Astrocyte of the cerebellum (primary cell): ENCODE measurements at regions not wholly inside any gene's neighbourhood (a gene's known extent, or its start where the extent isn't known, plus 50 kb on each side); places are given as distances from the start of the nearest gene placed in this dataset.
A peak's percentile ranks its signal among the peaks of the same experiment; 100 is the strongest.

Experiments
- DNase-seq: peaks from one replicate; pipeline ENCODE4 v3.0.0-alpha.2; 2011; ENCODE audit warnings: low read depth
- H3K4me3 ChIP-seq: 2 replicates; pipeline ENCODE4 v1.5.1; 2011; ENCODE audit warnings: mild to moderate bottlenecking, low read depth, low read length, moderate library complexity
- in situ Hi-C: cut with HindIII; loops from 2 replicates; pipeline ENCODE4 v1.10.0; 2017; ENCODE audit warnings: low sequenced_read_pairs
- TF ChIP-seq, protein P1 (sequence below): IDR thresholded peaks from 2 replicates; pipeline ENCODE4 v1.5.1; 2012; ENCODE audit warnings: low read length, low read depth, moderate library complexity, mild to moderate bottlenecking; ENCODE audit errors: missing control alignments

DNA sequence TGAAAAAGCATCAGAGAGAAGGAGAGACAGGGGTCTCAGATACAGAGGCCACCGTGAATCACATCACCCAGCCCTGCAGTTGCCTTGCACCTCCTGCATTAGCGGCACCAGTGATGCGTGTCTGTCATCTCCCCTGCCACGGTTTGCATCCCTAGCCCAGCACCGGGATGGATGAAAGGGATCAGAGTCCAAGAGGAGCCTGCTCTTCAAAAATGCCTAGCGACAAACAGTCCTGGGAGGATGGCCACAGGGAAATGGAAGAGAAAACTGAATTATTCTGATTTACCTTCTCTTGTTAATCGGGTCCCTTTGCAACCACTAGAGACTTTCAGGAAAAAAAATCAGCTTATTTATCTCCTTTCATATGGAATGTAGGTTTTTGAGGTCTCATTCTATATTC, 495.6 kb upstream of the KIRREL3 start:
- TF ChIP-seq, protein P1, sequence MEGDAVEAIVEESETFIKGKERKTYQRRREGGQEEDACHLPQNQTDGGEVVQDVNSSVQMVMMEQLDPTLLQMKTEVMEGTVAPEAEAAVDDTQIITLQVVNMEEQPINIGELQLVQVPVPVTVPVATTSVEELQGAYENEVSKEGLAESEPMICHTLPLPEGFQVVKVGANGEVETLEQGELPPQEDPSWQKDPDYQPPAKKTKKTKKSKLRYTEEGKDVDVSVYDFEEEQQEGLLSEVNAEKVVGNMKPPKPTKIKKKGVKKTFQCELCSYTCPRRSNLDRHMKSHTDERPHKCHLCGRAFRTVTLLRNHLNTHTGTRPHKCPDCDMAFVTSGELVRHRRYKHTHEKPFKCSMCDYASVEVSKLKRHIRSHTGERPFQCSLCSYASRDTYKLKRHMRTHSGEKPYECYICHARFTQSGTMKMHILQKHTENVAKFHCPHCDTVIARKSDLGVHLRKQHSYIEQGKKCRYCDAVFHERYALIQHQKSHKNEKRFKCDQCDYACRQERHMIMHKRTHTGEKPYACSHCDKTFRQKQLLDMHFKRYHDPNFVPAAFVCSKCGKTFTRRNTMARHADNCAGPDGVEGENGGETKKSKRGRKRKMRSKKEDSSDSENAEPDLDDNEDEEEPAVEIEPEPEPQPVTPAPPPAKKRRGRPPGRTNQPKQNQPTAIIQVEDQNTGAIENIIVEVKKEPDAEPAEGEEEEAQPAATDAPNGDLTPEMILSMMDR, result no peak
- in situ Hi-C loops, result no loop called here
- no peak overlapping the region for H3K4me3 ChIP-seq
- DNase-seq, result no peak

DNA sequence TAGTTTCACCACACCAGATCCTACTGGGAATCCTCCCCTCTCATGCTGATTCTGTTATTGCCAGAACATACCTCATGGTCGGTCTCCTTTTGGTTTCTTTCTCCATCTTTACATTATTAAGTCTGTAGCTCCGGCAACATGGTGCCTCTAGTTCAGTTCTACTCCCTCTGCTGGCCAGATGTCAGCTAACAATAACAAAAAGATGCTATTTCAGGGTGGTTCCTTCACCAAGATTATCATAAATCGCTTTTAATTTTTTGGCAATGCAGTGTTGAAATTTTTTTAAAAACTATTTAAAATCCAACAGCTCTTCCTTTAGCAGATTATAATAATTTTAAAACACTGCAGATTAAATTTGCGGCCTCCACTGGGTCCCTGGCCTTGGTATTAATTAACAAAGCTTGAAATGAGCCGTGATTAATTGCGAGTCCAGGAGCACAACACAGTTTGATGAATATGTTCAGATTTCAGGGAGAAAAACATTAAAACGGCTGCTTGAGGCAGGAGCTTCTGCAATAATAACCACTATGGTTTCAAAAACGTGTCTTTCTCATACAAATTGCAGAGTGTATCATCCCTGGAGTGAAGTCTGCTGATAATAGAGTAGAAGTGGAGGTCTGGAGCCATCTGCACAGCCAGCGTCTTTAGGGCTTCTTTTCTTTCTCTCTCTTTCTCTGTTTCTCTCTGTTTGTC, 492.9 kb upstream of the KIRREL3 start:
- no peak overlapping the region for H3K4me3 ChIP-seq
- in situ Hi-C loops, result no loop called here
- peak; percentile 4 for DNase-seq
- TF ChIP-seq, protein P1, result peak; percentile 57

DNA sequence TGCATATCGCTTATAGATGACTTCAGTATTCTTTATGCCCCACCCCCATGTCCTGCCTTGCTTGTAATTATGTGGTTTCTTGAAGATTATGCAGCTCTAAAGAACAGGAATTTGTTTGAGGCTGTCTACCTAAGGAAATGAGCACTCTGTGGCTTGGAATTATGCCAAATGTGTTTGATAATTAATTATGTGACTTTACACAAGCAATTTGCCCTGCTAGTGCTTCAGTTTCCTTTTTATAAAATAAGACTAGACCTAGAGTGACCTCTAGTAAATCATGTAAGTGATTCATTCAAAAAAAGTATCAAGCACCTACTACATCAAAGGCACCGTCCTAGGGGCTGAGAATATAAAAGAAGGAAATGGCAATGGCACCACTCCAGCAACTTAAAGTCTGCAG, 491.5 kb upstream of the KIRREL3 start:
- TF ChIP-seq, protein P1, result no peak
- H3K4me3 ChIP-seq, result no peak overlapping the region
- in situ Hi-C loops, result no loop called here
- peak; percentile 33 for DNase-seq

DNA sequence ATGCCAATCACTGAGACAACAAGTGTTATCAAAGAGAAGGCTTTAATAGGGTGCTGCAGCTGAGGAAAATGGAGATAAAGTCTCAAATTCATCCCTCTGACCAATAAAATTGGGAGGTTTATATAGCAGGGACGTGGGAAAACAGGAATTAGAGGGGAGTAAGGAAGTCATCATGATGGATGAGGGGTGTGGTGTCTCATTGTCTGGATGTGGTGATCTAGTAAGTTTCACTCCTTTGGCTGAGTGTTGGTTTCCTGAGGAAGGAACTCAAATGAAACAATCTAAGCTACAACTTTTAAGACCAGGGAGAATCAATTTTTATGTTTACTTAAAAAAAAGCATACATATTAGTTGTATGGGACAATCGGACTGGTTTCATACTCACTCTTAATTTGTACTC, 491.0 kb upstream of the KIRREL3 start:
- TF ChIP-seq, protein P1, result no peak
- DNase-seq, result no peak
- H3K4me3 ChIP-seq, result no peak overlapping the region
- in situ Hi-C loops, result no loop called here

DNA sequence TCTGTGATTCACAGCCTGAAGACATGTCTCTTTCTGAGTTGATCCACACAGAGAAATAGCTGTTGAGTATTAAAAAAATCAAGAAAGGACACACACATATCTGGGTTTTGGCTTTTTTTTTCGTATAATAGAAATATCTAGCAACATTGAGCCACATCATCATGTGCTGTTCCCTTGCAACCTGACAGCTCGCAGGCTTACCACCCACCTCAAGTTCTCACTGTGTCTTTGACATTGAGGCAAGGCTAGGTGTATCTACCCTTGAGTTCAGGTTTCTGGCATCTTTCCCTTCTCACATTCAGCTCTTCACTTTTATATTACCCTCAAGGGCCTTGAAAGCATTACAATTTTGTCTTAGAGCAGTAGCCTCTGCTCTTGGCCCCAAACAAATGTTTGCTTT, 490.3 kb upstream of the KIRREL3 start:
- in situ Hi-C loops, result no loop called here
- TF ChIP-seq, protein P1, result no peak
- no peak overlapping the region for H3K4me3 ChIP-seq
- DNase-seq, result no peak

DNA sequence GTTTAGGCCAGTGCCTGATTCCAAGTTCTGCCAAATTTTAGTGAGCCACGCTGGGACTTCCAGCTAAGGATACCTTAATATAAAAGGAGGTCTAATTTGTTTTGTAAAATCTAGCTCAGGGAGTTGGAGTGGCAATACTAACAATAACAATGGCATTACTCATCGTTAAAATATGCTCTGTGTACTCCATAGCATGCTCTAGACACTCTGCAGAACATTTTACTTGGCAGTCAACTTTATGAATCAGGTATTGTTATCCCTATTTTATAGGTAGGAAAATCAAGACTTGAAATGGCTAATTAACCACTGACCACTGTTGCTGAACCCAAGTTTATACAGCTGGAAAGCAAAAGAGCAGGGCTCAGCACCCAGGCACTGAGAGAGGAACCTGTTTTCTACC, 485.0 kb upstream of the KIRREL3 start:
- no peak overlapping the region for H3K4me3 ChIP-seq
- TF ChIP-seq, protein P1, result no peak
- peak; percentile 13 for DNase-seq
- in situ Hi-C loops, result no loop called here
